ENCODE measurements at regions not wholly inside any gene's neighbourhood (a gene's known extent, or its start where the extent isn't known, plus 50 kb on each side); places are given as distances from the start of the nearest gene placed in this dataset.

DNA sequence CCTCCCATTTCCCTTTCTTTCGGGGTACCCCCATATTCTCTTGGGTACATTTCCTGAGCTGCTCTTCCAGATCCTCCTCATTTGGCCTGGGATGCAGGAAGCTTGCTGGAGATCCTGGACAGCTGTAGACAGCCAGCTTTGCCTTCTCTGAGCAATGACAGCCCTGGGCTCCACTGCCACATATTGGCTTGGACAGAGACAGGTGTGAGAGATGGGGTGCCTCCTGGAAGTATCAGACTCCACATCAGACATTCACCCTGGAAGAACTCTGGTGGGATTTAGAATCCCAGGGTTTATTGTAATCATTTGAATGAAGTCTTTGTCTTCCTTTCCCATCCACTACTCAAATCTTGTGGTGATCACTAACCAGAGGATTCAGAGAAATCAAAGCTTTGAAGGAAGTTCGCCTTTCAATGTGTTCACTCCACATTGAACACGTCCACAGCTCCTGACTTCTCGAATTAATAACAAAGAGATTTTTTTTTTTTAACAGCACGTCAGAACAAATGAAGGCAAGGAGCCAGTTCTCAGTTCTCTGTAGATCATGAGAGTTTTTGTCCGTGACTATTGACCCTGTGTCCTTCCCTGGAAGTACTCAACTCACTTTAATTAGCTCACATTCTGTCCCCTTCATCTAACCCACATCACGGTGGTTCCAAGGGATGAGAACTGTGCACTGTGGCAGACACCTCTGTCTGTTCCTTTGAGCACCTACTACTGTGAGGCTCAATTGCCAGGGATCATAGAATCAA, 377.6 kb upstream of the TRIB2 start:
- H3K4me1 Mint-ChIP-seq: peaks cover 3% of the 10 kb centered on the region
- H3F3A ChIP-seq (ENCODE audit: low read depth): no peaks in the 10 kb centered on the region
- DNase-seq (ENCODE audit: low spot score): no peak
- no peak for TF ChIP-seq EZH2phosphoT487 (IDR thresholded peaks at IDR 0.05)
- no peak for TF ChIP-seq EZH2 (IDR thresholded peaks at IDR 0.05)
- TF ChIP-seq, protein P1, sequence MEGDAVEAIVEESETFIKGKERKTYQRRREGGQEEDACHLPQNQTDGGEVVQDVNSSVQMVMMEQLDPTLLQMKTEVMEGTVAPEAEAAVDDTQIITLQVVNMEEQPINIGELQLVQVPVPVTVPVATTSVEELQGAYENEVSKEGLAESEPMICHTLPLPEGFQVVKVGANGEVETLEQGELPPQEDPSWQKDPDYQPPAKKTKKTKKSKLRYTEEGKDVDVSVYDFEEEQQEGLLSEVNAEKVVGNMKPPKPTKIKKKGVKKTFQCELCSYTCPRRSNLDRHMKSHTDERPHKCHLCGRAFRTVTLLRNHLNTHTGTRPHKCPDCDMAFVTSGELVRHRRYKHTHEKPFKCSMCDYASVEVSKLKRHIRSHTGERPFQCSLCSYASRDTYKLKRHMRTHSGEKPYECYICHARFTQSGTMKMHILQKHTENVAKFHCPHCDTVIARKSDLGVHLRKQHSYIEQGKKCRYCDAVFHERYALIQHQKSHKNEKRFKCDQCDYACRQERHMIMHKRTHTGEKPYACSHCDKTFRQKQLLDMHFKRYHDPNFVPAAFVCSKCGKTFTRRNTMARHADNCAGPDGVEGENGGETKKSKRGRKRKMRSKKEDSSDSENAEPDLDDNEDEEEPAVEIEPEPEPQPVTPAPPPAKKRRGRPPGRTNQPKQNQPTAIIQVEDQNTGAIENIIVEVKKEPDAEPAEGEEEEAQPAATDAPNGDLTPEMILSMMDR (IDR thresholded peaks at IDR 0.05): no peak
- no peaks in the 10 kb centered on the region for H3K36me3 Mint-ChIP-seq
- H3K9ac ChIP-seq: no peak overlapping the region
- H3K27me3 ChIP-seq: no peaks in the 10 kb centered on the region
- H3K4me2 ChIP-seq: no peak overlapping the region
- no peak overlapping the region for H3K27ac ChIP-seq
- H3K27ac Mint-ChIP-seq: no peak overlapping the region
- H3K79me2 ChIP-seq (ENCODE audit: low read depth): no peaks in the 10 kb centered on the region
- no peak overlapping the region for H2AFZ ChIP-seq (replicated peaks)
- no peaks in the 10 kb centered on the region for H3K9me3 Mint-ChIP-seq
- H3K9me3 ChIP-seq (ENCODE audit: low read depth): no peaks in the 10 kb centered on the region
- H3K4me1 ChIP-seq: no peaks in the 10 kb centered on the region
- H3K36me3 ChIP-seq: no peaks in the 10 kb centered on the region
- H3K4me3 ChIP-seq: no peak overlapping the region
- no peaks in the 10 kb centered on the region for H3K27me3 Mint-ChIP-seq (ENCODE audit: insufficient read depth, low read depth)
- no peaks in the 10 kb centered on the region for H4K20me1 ChIP-seq (ENCODE audit: low read depth)
- no peak overlapping the region for H3K4me3 Mint-ChIP-seq

DNA sequence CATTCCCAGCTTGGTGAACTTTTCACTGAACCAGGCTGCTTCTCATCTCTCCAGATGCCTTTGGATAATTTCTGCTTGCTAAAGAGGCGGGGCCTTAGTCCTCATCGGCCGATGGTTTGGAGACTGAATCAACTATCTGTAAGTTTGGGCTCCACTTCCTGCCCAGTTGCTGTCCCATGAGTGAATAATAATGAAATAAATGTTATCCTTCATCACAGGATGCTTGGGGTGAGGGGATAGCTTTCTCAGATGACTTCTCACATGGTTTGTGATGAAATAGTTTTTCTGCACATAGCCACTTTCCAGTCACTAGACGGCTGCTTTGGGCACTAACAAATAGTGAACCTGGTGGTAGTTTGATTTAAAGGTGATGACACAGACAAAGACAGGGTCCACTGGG, 376.6 kb upstream of the TRIB2 start:
- no peak for DNase-seq (ENCODE audit: low spot score)
- H3K79me2 ChIP-seq (ENCODE audit: low read depth): no peaks in the 10 kb centered on the region
- no peaks in the 10 kb centered on the region for H3K27me3 Mint-ChIP-seq (ENCODE audit: insufficient read depth, low read depth)
- TF ChIP-seq EZH2phosphoT487 (IDR thresholded peaks at IDR 0.05) (no peak), EZH2 (IDR thresholded peaks at IDR 0.05) (no peak)
- TF ChIP-seq, protein P1 (IDR thresholded peaks at IDR 0.05): no peak
- H3K27me3 ChIP-seq: no peaks in the 10 kb centered on the region
- H3K4me1 Mint-ChIP-seq: no peaks in the 10 kb centered on the region
- no peak overlapping the region for H3K4me2 ChIP-seq
- H3K4me3 Mint-ChIP-seq: no peak overlapping the region
- no peak overlapping the region for H3K27ac Mint-ChIP-seq
- no peaks in the 10 kb centered on the region for H3K36me3 Mint-ChIP-seq
- H3K4me1 ChIP-seq: no peaks in the 10 kb centered on the region
- H3K9me3 ChIP-seq (ENCODE audit: low read depth): no peaks in the 10 kb centered on the region
- H3K9ac ChIP-seq: no peak overlapping the region
- no peaks in the 10 kb centered on the region for H3K9me3 Mint-ChIP-seq
- no peaks in the 10 kb centered on the region for H4K20me1 ChIP-seq (ENCODE audit: low read depth)
- H3F3A ChIP-seq (ENCODE audit: low read depth): no peaks in the 10 kb centered on the region
- no peaks in the 10 kb centered on the region for H3K36me3 ChIP-seq
- no peak overlapping the region for H3K27ac ChIP-seq
- H2AFZ ChIP-seq (replicated peaks): no peak overlapping the region
- no peak overlapping the region for H3K4me3 ChIP-seq

DNA sequence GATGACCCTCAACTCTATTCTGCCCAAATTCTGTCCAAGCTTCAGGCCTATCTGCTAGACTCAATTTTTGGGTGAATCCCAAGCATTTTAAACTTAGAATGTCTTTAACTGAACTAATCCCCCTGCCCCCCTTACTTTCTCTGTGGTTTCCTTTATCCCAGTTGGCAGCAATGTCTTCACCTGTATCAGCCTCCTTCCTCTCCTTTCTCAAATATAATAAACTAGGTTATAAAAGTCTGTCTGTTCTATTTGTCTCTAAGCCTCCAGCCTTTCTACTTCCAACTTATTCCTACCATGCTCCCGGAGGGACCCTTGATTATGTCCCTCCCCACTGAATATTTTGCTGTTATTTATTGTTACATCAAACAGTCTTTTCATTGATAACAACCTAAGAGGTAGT, 375.5 kb upstream of the TRIB2 start:
- TF ChIP-seq EZH2phosphoT487 (IDR thresholded peaks at IDR 0.05): no peak
- TF ChIP-seq, protein P1 (IDR thresholded peaks at IDR 0.05): no peak
- Mint-ChIP-seq H3K27ac (no peak overlapping the region), H3K4me1 (no peaks in the 10 kb centered on the region), H3K9me3 (no peaks in the 10 kb centered on the region), H3K4me3 (no peak overlapping the region), H3K27me3 (ENCODE audit: insufficient read depth, low read depth) (no peaks in the 10 kb centered on the region), H3K36me3 (no peaks in the 10 kb centered on the region)
- H4K20me1 ChIP-seq (ENCODE audit: low read depth): no peaks in the 10 kb centered on the region
- H2AFZ ChIP-seq (replicated peaks): no peak overlapping the region
- H3K4me2 ChIP-seq: no peak overlapping the region
- no peaks in the 10 kb centered on the region for H3K9me3 ChIP-seq (ENCODE audit: low read depth)
- no peak for DNase-seq (ENCODE audit: low spot score)
- no peaks in the 10 kb centered on the region for H3K4me1 ChIP-seq
- H3K36me3 ChIP-seq: no peaks in the 10 kb centered on the region
- no peaks in the 10 kb centered on the region for H3K27me3 ChIP-seq
- no peaks in the 10 kb centered on the region for H3F3A ChIP-seq (ENCODE audit: low read depth)
- H3K9ac ChIP-seq: no peak overlapping the region
- no peaks in the 10 kb centered on the region for H3K79me2 ChIP-seq (ENCODE audit: low read depth)
- no peak overlapping the region for H3K27ac ChIP-seq
- H3K4me3 ChIP-seq: no peak overlapping the region
